ENCODE measurements at regions not wholly inside any gene's neighbourhood (a gene's known extent, or its start where the extent isn't known, plus 50 kb on each side); places are given as distances from the start of the nearest gene placed in this dataset.

GRCh38 chr2:30393510-30393909 lies 53.5 kb upstream of the LCLAT1 start:
- Histone ChIP-seq H3K4me3 (ENCODE audit: low read depth, low read length) (no peak overlapping the region), H3K27me3 (ENCODE audit: control insufficient read depth, insufficient read depth, low read length) (no peaks in the 10 kb centered on the region), H3K4me1 (no peaks in the 10 kb centered on the region), H3K36me3 (ENCODE audit: control insufficient read depth, insufficient read depth, low read length) (no peaks in the 10 kb centered on the region), H3K4me2 (ENCODE audit: low read length) (no peak overlapping the region), H2AFZ (no peak overlapping the region), H3K79me2 (no peaks in the 10 kb centered on the region), H3K27ac (no peak overlapping the region), H3K9ac (no peak overlapping the region), H3K9me3 (ENCODE audit: control insufficient read depth, low read length) (no peaks in the 10 kb centered on the region)
- no peak for TF ChIP-seq CTCF (IDR thresholded peaks at IDR 0.05)

GRCh38 chr2:30394096-30394495 lies 53.0 kb upstream of the LCLAT1 start:
- no peaks in the 10 kb centered on the region for H3K4me1 ChIP-seq
- no peaks in the 10 kb centered on the region for H3K36me3 ChIP-seq (ENCODE audit: control insufficient read depth, insufficient read depth, low read length)
- no peaks in the 10 kb centered on the region for H3K9me3 ChIP-seq (ENCODE audit: control insufficient read depth, low read length)
- no peak overlapping the region for H3K27ac ChIP-seq
- H3K27me3 ChIP-seq (ENCODE audit: control insufficient read depth, insufficient read depth, low read length): no peaks in the 10 kb centered on the region
- no peaks in the 10 kb centered on the region for H3K79me2 ChIP-seq
- H3K4me3 ChIP-seq (ENCODE audit: low read depth, low read length): no peak overlapping the region
- no peak overlapping the region for H3K9ac ChIP-seq
- no peak overlapping the region for H2AFZ ChIP-seq
- no peak overlapping the region for H3K4me2 ChIP-seq (ENCODE audit: low read length)
- TF ChIP-seq CTCF (IDR thresholded peaks at IDR 0.05): no peak

GRCh38 chr2:30396436-30397232 lies 50.4 kb upstream of the LCLAT1 start:
- no peak overlapping the region for H3K4me2 ChIP-seq (ENCODE audit: low read length)
- H3K27ac ChIP-seq: no peak overlapping the region
- no peaks in the 10 kb centered on the region for H3K9me3 ChIP-seq (ENCODE audit: control insufficient read depth, low read length)
- TF ChIP-seq CTCF (IDR thresholded peaks at IDR 0.05): no peak
- H3K4me1 ChIP-seq: no peaks in the 10 kb centered on the region
- no peak overlapping the region for H3K4me3 ChIP-seq (ENCODE audit: low read depth, low read length)
- no peaks in the 10 kb centered on the region for H3K27me3 ChIP-seq (ENCODE audit: control insufficient read depth, insufficient read depth, low read length)
- H3K79me2 ChIP-seq: no peaks in the 10 kb centered on the region
- no peak overlapping the region for H3K9ac ChIP-seq
- H3K36me3 ChIP-seq (ENCODE audit: control insufficient read depth, insufficient read depth, low read length): no peaks in the 10 kb centered on the region
- no peak overlapping the region for H2AFZ ChIP-seq
